DMS53 (cell line): ENCODE measurements at regions not wholly inside any gene's neighbourhood (a gene's known extent, or its start where the extent isn't known, plus 50 kb on each side); places are given as distances from the start of the nearest gene placed in this dataset.
A peak's percentile ranks its signal among the peaks of the same experiment; 100 is the strongest.

Experiments
- DNase-seq: peaks from one replicate; lab custom pipeline; 2025; lab: John Stamatoyannopoulos, UW

- no peak for DNase-seq
These were observed 452.0 kb downstream of the ARL4A start for GRCh38 chr7:13139436-13139835.

DNA sequence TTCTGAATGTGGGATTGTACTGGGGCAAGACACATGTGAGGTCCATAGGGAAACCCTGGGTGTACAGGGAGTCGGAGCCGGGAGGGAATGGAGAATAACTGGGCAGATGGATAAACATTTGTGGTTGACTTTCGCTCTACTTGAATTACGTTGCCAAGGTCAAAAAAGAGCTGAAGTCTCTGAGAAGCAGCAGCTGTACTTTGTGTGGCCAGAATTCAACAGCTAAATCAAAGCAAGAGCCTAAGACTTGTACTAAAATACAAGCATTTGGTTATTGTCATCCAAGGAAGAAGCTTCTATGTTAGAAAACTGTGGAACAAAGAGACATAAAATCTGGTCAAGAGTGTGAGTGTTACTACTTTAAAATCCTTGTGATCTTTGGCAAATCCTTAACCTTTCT is 457.2 kb downstream of the ARL4A start:
- no peak for DNase-seq

GRCh38 chr7:13148548-13148947 is 461.1 kb downstream of the ARL4A start:
- no peak for DNase-seq

- peak; percentile 44 for DNase-seq
These were observed 464.5 kb downstream of the ARL4A start for GRCh38 chr7:13151978-13152377.

- DNase-seq, result no peak
These were observed 465.3 kb downstream of the ARL4A start for GRCh38 chr7:13152755-13153154.

- DNase-seq, result no peak
These were observed 465.8 kb downstream of the ARL4A start for GRCh38 chr7:13153266-13153665.

DNA sequence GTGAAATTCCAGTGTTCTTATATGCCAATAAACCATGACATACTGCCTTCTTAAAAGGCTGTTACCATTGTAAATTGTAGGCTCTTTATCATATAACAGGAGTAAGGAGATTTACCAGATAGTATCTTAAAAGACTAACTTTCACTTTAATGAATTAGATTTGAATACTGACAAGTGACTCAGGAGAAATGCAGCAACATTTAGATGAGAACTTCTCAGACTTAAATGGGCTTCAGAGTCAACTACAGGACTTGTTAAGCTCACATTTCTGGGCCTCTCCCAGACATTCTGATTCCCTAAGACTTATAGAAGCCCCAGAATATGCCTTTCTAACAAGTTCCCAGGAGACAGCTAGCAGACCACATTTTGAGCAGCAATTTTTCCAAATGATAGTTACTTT is 466.3 kb downstream of the ARL4A start:
- no peak for DNase-seq

DNA sequence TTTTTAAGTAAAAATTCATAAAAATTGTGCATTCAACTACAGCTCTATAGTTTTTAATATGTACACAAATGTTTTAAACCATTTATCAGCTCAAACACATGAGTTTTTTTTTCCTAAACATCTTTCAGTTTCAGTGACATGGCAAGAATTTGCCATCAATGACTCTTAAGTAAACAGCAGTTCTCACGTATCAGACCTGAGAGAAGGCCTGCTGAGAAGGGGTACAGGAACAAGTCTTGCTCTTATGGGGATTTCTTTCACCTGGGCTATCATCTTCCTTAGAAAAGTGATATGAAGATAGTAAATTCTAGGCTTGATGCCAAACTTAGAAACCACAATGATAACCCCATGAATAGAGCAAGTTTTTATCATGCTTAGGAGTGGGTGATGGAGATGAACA is 467.8 kb downstream of the ARL4A start:
- DNase-seq, result peak; percentile 53

GRCh38 chr7:13159003-13159402 is 471.6 kb downstream of the ARL4A start:
- peak; percentile 42 for DNase-seq

DNA sequence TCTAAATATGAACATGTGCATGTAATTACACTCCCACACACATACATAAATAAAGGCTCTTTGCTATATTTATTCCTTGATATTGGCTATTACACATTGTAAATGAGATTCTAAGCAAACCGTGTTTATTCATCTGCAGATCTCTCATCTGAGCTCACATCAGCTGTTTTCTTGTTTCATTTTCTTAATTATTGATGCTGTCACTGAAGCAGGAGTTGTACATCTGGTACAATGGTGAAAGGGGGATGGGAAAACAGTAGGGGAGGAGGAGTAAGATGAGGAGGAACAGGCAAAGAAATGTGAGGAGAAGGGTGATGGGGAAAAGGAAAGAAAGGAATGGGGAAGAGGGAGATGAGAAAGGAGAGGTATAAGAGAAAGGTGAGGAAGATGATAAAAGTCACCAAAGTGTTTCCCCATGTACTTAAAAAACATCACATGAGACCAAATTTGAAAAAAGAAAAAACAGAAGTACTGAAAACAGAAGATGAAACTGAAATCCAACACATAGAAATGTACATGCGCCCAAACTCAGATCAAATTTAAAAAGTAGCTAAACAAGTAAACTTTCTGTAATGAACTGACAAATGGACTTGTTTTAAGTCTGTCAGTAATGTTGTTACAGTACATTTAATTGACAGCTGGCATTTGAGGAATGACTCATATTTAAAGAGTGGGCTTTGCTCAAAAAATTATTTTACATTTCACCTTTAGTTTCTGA is 472.2 kb downstream of the ARL4A start:
- peak; percentile 13 for DNase-seq

GRCh38 chr7:13161125-13161524 is 473.7 kb downstream of the ARL4A start:
- no peak for DNase-seq

- no peak for DNase-seq
These were observed 478.4 kb downstream of the ARL4A start for GRCh38 chr7:13165854-13166253.

GRCh38 chr7:13166801-13167200 is 479.4 kb downstream of the ARL4A start:
- DNase-seq, result no peak

DNA sequence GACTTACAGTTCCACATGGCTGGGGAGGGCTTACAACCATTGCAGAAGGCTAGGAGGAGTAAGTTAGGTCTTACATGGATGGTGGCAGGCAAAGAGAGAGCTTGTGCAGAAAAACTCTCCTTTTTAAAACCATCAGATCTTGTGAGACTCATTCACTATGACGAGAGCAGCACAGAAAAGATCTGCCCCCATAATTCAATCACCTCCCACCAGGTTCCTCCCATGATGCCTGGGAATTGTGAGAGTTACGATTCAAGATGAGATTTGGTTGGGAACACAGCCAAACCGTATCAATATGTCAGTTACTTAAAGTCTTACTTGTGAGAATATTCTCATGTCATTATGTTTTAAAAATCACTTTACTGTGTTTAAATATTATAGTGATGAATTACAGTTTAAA is 481.9 kb downstream of the ARL4A start:
- no peak for DNase-seq

GRCh38 chr7:13174991-13175390 is 487.6 kb downstream of the ARL4A start:
- no peak for DNase-seq

- DNase-seq, result peak; percentile 68
These were observed 491.7 kb downstream of the ARL4A start for GRCh38 chr7:13179011-13179582.

- DNase-seq, result no peak
These were observed 492.5 kb downstream of the ARL4A start for GRCh38 chr7:13179775-13180523.

- peak; percentile 84 for DNase-seq
These were observed 493.8 kb downstream of the ARL4A start for GRCh38 chr7:13181216-13181615.

GRCh38 chr7:13185139-13185538 is 497.7 kb downstream of the ARL4A start:
- DNase-seq, result no peak

DNA sequence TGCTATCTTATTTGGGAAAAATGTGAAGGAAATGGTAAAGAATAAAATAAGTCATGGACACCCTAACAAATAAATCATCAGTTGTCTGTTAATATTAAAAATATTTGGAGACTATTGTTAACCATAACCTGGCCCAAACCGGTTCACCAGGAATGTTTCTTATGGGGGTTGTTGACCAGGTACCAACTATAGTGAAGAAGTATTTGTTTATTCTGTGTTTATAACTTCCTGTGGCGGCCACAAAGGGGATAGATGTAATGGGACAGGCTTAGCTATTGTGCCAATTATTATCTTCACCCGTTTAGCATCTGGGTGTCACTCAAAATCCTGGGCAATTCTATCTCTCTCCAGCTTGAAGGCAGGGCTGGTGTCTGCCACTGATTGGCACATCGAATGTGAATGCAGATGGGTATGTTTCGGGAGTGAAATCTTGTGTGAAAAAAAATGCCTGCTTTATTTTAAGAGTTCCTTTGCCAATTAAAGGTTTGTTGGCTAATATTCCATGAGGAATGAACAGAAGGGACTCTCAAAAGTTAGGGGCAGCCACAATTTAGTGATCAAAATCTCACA is 500.9 kb downstream of the ARL4A start:
- peak; percentile 34 for DNase-seq

DNA sequence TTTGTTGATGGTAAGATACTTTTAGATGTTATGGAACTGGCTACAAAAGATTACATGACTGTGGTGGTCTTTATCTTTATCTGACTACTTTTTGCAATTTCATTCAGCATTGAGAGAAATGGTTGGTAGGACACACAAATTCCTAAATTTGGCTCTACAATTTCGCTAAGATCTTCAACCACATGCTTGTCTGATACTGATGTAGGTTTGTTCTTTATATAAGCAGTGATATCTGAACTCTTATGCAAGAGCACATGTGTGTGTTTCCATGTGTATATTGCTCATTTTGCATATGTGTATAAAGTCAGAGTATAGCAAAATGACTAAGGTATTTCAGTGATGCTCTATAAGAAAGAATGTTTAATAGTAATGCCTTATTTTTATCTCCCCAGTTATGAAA is 501.5 kb downstream of the ARL4A start:
- no peak for DNase-seq

- no peak for DNase-seq
These were observed 502.2 kb downstream of the ARL4A start for GRCh38 chr7:13189668-13190067.

- DNase-seq, result no peak
These were observed 510.1 kb downstream of the ARL4A start for GRCh38 chr7:13197501-13197900.
